Erythroblast (primary cell): ENCODE measurements at regions not wholly inside any gene's neighbourhood (a gene's known extent, or its start where the extent isn't known, plus 50 kb on each side); places are given as distances from the start of the nearest gene placed in this dataset.

ENCODE experiments used
- GATA1 ChIP-seq: IDR thresholded peaks from 2 replicates; pipeline ENCODE4 v1.6.1; 2011; ENCODE audit warnings: low read depth, mild to moderate bottlenecking, control low read depth, low read length, moderate library complexity
- POLR2A ChIP-seq: IDR thresholded peaks from 2 replicates; pipeline ENCODE4 v1.6.1; 2011; ENCODE audit warnings: mild to moderate bottlenecking, low read length

- TF ChIP-seq POLR2A (no peak), GATA1 (no peak)
Observed at GRCh38 chr4:38512840-38513239, 151.2 kb upstream of the KLF3 start.
